NOMO-1 (cell line): ENCODE measurements at regions not wholly inside any gene's neighbourhood (a gene's known extent, or its start where the extent isn't known, plus 50 kb on each side); places are given as distances from the start of the nearest gene placed in this dataset.
"Not testable (repeated sequence)": the region's sequence is repeated elsewhere in the genome, so short reads cannot be mapped to it uniquely, and the experiment has no call there.

Source experiments
- DNase-seq, 2 experiments: peaks; one replicate each; lab custom pipeline; 2025; ENCODE audit not compliant: unreplicated experiment in 2 of 2; lab: John Stamatoyannopoulos, UW

- no peak for DNase-seq
These were observed 796.1 kb upstream of the ADGRL3 start for GRCh38 chr4:60404027-60404426.

DNA sequence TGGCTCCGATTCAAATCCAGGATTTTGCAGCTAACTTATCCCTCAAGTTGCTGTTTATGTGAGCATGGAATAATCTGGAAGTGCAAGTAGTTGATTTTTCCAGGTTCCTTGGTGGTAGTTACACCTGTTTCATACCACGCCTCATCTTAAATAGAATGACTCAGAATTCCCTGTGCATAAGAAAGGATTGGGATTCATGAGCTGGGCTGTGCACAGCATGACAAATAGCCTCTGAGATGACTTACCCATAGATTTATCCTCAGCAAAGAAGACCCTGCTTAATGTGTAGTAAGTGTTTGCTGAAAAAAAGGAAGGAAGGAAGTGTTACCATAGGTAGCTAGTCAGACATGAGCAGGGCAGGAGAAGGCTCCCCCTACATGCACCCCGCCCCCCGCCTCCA is 777.7 kb upstream of the ADGRL3 start:
- no peak for DNase-seq

DNA sequence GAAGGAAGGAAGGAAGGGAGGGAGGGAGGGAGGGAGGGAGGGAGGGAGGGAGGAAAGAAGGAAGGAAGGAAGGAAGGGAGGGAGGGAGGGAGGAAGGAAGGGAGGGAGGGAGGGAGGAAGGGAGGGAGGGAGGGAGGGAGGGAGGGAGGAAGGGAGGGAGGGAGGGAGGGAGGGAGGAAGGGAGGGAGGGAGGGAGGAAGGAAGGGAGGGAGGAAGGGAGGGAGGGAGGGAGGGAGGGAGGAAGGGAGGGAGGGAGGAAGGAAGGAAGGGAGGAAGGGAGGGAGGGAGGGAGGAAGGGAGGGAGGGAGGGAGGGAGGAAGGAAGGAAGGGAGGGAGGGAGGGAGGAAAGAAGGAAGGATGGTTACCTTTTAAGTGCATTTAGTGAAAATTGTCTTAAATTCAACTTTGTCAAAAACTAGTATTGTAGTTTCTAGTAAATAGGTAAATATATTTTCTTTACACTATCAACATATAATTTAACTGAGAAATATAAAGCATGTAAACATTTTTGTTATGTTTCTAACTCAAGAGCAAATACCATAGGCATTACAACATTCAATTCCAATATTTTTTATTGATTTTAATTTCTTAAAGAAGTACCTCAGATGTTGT is 776.4 kb upstream of the ADGRL3 start:
- DNase-seq: not testable (repeated sequence)

DNA sequence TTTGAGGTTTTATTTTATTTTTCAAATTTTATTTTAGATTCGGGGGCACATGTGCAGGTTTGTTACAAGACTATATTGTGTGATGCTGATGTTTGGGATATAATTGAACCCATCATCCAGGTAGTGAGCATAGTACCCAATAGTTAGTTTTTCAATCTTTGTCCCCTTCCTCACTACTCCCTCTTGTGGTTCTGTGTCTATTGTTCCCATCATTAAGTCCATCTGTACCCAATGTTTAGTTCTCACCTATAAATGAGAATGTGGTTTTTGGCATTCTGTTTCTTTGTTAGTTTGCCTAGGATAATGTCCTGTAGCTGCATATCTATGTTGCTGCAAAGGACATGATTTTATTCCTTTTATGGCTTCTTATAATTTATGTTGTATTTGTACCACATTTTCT is 767.2 kb upstream of the ADGRL3 start:
- no peak for DNase-seq

- no peak for DNase-seq
These were observed 757.1 kb upstream of the ADGRL3 start for GRCh38 chr4:60443068-60443467.

- DNase-seq: no peak
These were observed 756.3 kb upstream of the ADGRL3 start for GRCh38 chr4:60443796-60444195.

DNA sequence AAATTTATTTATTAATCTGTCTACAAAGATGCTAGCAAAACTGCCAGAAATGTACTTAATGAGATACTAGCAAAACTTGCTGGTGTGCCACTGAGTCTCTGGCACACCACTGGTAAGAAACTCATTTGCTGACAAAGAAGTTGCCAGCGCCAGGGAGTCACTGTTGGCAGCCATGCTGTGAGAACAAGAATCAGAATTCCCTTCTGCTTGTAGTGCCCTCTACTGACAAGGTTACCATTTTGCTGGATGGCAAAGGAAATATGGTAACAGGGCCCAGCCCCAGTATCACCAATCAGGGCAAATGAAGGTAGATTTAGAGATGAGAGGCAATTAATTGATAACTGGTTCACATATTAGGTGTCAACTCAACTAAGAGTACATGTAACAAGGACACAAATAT is 750.1 kb upstream of the ADGRL3 start:
- DNase-seq: no peak

- DNase-seq: no peak
These were observed 747.9 kb upstream of the ADGRL3 start for GRCh38 chr4:60452266-60452665.

- DNase-seq: no peak
These were observed 744.7 kb upstream of the ADGRL3 start for GRCh38 chr4:60455380-60455779.

DNA sequence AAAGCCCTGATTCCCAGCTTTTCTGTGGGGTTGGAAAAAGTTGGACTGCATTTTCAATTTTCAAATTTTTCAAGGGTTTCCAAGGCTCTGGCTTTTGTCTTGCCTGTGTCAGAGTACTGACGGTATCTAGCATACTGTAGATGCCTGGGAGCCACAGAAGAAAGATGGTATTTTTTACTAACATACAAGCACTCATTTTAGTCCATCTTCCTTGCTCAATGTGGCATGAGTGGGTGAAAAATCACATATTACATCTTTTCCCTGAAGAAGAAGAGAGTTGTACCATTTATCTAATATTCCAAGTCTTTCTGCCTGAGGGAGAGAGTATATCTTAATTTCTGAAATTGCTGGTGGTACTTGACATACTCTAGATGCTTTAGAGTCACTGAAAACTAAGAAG is 738.6 kb upstream of the ADGRL3 start:
- no peak for DNase-seq

DNA sequence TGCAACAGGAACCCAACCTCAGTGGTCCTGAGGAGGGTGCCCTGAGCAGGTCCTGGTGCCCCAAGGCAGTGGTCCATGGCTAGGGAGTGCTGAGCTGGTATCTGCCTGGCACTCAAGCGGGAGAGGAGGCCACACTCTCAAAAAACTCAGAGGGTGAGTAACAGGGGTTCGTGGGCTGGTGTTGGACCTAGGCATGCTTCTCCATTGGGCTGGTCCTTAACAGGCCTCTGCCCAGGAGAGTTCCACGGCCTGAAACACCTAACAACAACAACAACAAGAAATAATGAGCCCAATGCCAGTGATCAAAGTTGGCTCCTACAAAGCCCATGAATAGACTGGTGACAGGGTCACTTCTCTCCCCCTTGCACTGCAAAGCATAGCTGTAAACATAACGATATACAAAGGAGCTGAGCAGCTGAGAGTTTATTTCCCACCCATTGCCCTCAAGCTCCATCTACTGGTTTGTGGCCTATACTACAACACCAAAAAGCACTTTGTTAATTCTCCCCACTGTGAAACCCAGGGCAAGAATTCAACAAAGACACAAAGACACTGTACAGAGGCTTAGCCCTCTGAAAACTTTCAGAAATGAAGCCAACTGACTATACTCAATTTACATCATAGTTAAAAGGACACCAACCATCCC is 736.1 kb upstream of the ADGRL3 start:
- no peak for DNase-seq

DNA sequence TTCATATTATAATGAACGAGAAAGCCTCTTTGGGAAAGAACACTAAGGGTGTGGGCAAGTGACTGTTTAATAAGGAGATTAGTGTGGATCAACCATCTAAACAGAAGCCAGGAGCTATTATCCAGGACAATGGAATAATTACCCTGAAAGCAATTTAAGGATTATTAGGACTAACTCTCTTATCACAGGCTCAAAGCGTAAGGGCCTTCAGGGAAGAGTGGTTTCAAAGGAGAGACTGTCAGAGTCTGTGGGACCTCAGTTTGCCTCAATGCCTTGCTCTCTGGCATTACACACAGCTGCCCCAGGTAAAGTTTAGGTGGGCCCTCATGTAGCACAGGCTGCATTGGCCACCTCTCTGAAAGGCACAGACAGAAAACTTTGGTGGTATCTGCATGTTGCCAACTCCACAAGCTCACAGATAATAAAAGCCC is 717.2 kb upstream of the ADGRL3 start:
- no peak for DNase-seq

GRCh38 chr4:60485276-60485675 is 714.9 kb upstream of the ADGRL3 start:
- DNase-seq: no peak

- not testable (repeated sequence) for DNase-seq
These were observed 712.9 kb upstream of the ADGRL3 start for GRCh38 chr4:60487118-60487761.

GRCh38 chr4:60500810-60501209 is 699.3 kb upstream of the ADGRL3 start:
- no peak for DNase-seq

GRCh38 chr4:60502733-60503132 is 697.4 kb upstream of the ADGRL3 start:
- DNase-seq: no peak

DNA sequence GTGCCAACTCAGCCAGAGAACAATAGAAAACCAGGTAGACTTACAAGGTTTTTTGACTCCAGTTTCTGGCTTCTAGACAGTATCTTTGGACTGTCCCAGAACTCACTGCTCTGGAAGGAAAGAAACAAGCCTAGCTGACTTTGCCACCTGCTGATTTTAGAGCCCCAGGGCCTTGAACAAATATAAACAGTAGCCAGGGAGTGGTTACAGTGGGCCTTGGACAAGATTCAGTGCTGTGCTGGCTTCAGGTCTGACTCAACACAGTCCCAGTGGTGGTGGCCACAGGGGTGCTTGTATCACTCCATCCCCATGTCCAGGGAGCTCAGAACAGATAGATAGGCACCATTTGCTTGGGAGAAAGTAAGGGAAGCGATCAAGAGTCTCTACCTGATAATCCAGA is 694.1 kb upstream of the ADGRL3 start:
- DNase-seq: no peak

DNA sequence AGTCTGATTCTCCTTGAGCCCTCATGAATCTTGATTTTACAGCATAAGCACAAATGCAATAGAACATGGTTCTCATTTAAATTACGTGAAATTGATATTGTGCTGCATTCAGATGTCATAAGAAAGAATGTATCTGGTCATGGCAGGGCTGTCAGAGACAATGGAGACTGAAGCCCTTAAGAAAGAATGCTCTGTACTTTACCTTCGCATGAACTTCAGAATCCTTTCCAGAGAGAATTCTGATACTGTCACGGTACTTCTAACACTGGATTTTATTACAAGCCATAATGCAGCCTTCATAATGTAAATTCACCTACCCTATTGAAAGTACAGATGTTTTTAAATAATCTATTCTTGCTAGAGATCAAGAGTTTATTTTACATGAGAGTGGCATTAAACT is 677.9 kb upstream of the ADGRL3 start:
- DNase-seq: no peak

- DNase-seq: no peak
These were observed 668.2 kb upstream of the ADGRL3 start for GRCh38 chr4:60531776-60532379.

GRCh38 chr4:60544981-60545380 is 655.1 kb upstream of the ADGRL3 start:
- DNase-seq: no peak

GRCh38 chr4:60562334-60562733 is 637.8 kb upstream of the ADGRL3 start:
- peak in 1 of 2 experiments; percentile 1 for DNase-seq

- DNase-seq: no peak
These were observed 634.6 kb upstream of the ADGRL3 start for GRCh38 chr4:60565558-60565957.
